GM12878 (cell line): ENCODE measurements at regions not wholly inside any gene's neighbourhood (a gene's known extent, or its start where the extent isn't known, plus 50 kb on each side); places are given as distances from the start of the nearest gene placed in this dataset.

Source experiments
- ATAC-seq: fragments of 200-7000 bp; cut with Tn5 transposase; 3 replicates; pipeline ENCODE4 v1.9.1; 2020; ENCODE audit warnings: mild to moderate bottlenecking, moderate library complexity
- BruUV-seq: library from RNA; stranded (reverse); fragments of 400-500 nt; replicated peaks from 2 replicates; lab custom pipeline; 2021; lab: Mats Ljungman, UMichigan
- CTCF ChIA-PET: fragments of 300-600 bp; sonication (Branson Sonifier 250); formaldehyde crosslinking; extraction: SDS; loops from one replicate; lab custom pipeline; 2021; ENCODE audit warnings: inconsistent platforms; lab: Yijun Ruan, JAX
- POLR2A ChIA-PET: fragments of 350-600 bp; formaldehyde crosslinking; extraction: SDS; loops from one replicate; lab custom pipeline; 2021; ENCODE audit warnings: inconsistent platforms; lab: Charles Lee
- RAD21 ChIA-PET: fragments of 300-600 bp; sonication (Branson Sonifier 250); formaldehyde crosslinking; loops from one replicate; lab custom pipeline; 2023; ENCODE audit warnings: antibody characterized with exemption; ENCODE audit not compliant: unreplicated experiment; lab: Charles Lee
- SMC1A ChIA-PET: fragments of 300-600 bp; sonication (Branson Sonifier 250); formaldehyde crosslinking; loops from one replicate; lab custom pipeline; 2023; ENCODE audit not compliant: unreplicated experiment, uncharacterized antibody; lab: Charles Lee
- DNase-seq: peaks from one replicate; pipeline ENCODE4 v3.0.0-alpha.2; 2011; ENCODE audit warnings: low read depth, low spot score
- FAIRE-seq: peaks from 3 replicates; lab custom pipeline; 2011; peaks lifted over from hg19 to GRCh38; lab: Jason Lieb, UNC
- H2AFZ ChIP-seq: 2 replicates; pipeline ENCODE4 v1.6.0; 2011; ENCODE audit warnings: low read depth, low read length, control low read depth; ENCODE audit not compliant: control insufficient read depth
- H3K27ac ChIP-seq: 2 replicates; pipeline ENCODE4 v1.5.1; 2011; ENCODE audit warnings: control low read depth; ENCODE audit not compliant: control insufficient read depth, insufficient read depth
- H3K27me3 ChIP-seq, 2 experiments: replicated peaks in 1 of 2; 2 replicates each; pipeline versions ENCODE4 v1.6.0 to v1.6.1; 2011; ENCODE audit warnings: low read length in 1 of 2; ENCODE audit not compliant: control insufficient read depth in 2 of 2, insufficient read depth in 2 of 2
- H3K36me3 ChIP-seq, 2 experiments: 2 replicates each; pipeline ENCODE4 v1.5.1; 2011; ENCODE audit warnings: low read length in 1 of 2; ENCODE audit not compliant: control insufficient read depth in 2 of 2, insufficient read depth in 2 of 2
- H3K4me1 ChIP-seq: 2 replicates; pipeline ENCODE4 v1.6.1; 2011; ENCODE audit warnings: mild to moderate bottlenecking, low read length, moderate library complexity, mixed read lengths; ENCODE audit not compliant: control insufficient read depth, insufficient read depth
- H3K4me2 ChIP-seq: 2 replicates; pipeline ENCODE4 v1.6.0; 2011; ENCODE audit warnings: control low read depth; ENCODE audit not compliant: control insufficient read depth, insufficient read depth
- H3K4me3 ChIP-seq: fragments of 200-600 bp; sonication (generic); 2 replicates; pipeline ENCODE4 v1.5.1; 2016
- H3K79me2 ChIP-seq: 2 replicates; pipeline ENCODE4 v1.6.0; 2011; ENCODE audit warnings: low read length; ENCODE audit not compliant: control insufficient read depth, insufficient read depth
- H3K9ac ChIP-seq: 2 replicates; pipeline ENCODE4 v1.8.0; 2011; ENCODE audit warnings: low read length, control low read depth, mixed read lengths; ENCODE audit not compliant: control insufficient read depth, insufficient read depth
- H3K9me3 ChIP-seq: replicated peaks from 3 replicates; pipeline ENCODE4 v1.5.1; 2011; ENCODE audit warnings: mild to moderate bottlenecking, low read length; ENCODE audit not compliant: control insufficient read depth, insufficient read depth
- H4K20me1 ChIP-seq: 2 replicates; pipeline ENCODE4 v1.6.0; 2011; ENCODE audit not compliant: control insufficient read depth, insufficient read depth
- CREB1 ChIP-seq: IDR thresholded peaks from 2 replicates; pipeline ENCODE4 v1.6.1; 2012; ENCODE audit warnings: low read depth, mild to moderate bottlenecking, inconsistent platforms
- CREM ChIP-seq: IDR thresholded peaks from 2 replicates; pipeline ENCODE4 v1.6.1; 2014; ENCODE audit warnings: antibody characterized with exemption, low read depth
- CTCF ChIP-seq, 3 experiments: IDR thresholded peaks in 2 of 3; conservative IDR thresholded peaks in 1 of 3; 2 replicates each; pipeline ENCODE4 v1.5.1; 2011; ENCODE audit warnings: low read depth in 3 of 3, low read length in 3 of 3, mild to moderate bottlenecking in 3 of 3, control low read depth in 2 of 3, moderate library complexity in 2 of 3, inconsistent platforms in 1 of 3, mixed read lengths in 1 of 3; ENCODE audit not compliant: control insufficient read depth in 2 of 3, insufficient read depth in 1 of 3; ENCODE audit errors: extremely low read depth in 1 of 3
- SIX5 ChIP-seq: IDR thresholded peaks from 2 replicates; pipeline ENCODE4 v1.6.1; 2011; ENCODE audit warnings: mild to moderate bottlenecking, low read depth, low read length, moderate library complexity; ENCODE audit not compliant: severe bottlenecking
- SPI1 ChIP-seq: IDR thresholded peaks from 2 replicates; pipeline ENCODE4 v1.6.1; 2011; ENCODE audit warnings: low read depth, mild to moderate bottlenecking, low read length, moderate library complexity, borderline replicate concordance; ENCODE audit not compliant: insufficient read depth
- WGBS: methylation state at CpG from one replicate; pipeline ENCODE4 v1.1.6; 2016; ENCODE audit warnings: low lambda C conversion rate; ENCODE audit not compliant: insufficient replicate concordance, insufficient coverage; ENCODE audit errors: missing lambda C conversion rate; 5-methylcytosine and 5-hydroxymethylcytosine counted together
- in situ Hi-C: fragments of 300-500 bp; cut with MboI; formaldehyde crosslinking; loops from 9 replicates; pipeline ENCODE4 v1.14.3; 2018; ENCODE audit warnings: mixed read lengths
- intact Hi-C: fragments of 100-400 bp; cut with micrococcal nuclease; formaldehyde crosslinking; loops from one replicate; pipeline ENCODE4 v1.14.2; 2022; ENCODE audit not compliant: unreplicated experiment

- TF ChIP-seq SPI1 (no peak), CREB1 (no peak), CREM (no peak)
Measured at GRCh38 chr7:152579070-152579469, 96.9 kb downstream of the XRCC2 start (continued).

- Histone ChIP-seq H3K4me2 (no peak overlapping the region), H3K79me2 (no peaks in the 10 kb centered on the region), H3K36me3 (no peaks in the 10 kb centered on the region), H3K9me3 (no peaks in the 10 kb centered on the region), H3K4me1 (no peaks in the 10 kb centered on the region; the same call in 1 of the 2 replicates), H3K4me3 (no peak overlapping the region), H3K27ac (no peak overlapping the region), H3K9ac (no peak overlapping the region), H2AFZ (no peak overlapping the region), H3K27me3 (no peaks in the 10 kb centered on the region)
- intact Hi-C loops: no loop called here
- SMC1A ChIA-PET: interaction anchor here (0.7 to 1.6 kb wide), 3 partner anchors 10 to 235 kb away, joined by 3 to 4 read pairs (median 4); no protein-coding TSS in a partner anchor
- ATAC-seq (no peak), DNase-seq (no peak), FAIRE-seq (no peak)
- in situ Hi-C loops: no loop called here
- CTCF ChIA-PET: interaction anchor here (0.6 kb wide), 1 partner anchor 129 kb away, joined by 3 read pairs; no protein-coding TSS in a partner anchor
- no TSS peak for BruUV-seq
- WGBS: 47% methylated on average over 1 of the region's 1 CpG
- RAD21 ChIA-PET: no interaction called here
- POLR2A ChIA-PET: no interaction called here
- TF ChIP-seq SIX5: no peak
- 0 out of 6 replicates have a peak, but pooled peaks of 1 of the 3 experiments have one; percentile 4 for TF ChIP-seq CTCF (IDR thresholded peaks at IDR 0.05 in 2 of 3, conservative IDR thresholded peaks at IDR 0.05 in 1 of 3; ENCODE audit: control insufficient read depth in 2 of 3, extremely low read depth in 1 of 3, insufficient read depth in 1 of 3, low read depth in 3 of 3, low read length in 3 of 3)
- TF ChIP-seq, all 136 proteins: peak for 1
- no peaks in the 10 kb centered on the region for H4K20me1 ChIP-seq
Measured at GRCh38 chr7:152577339-152577738, 98.6 kb downstream of the XRCC2 start.
